ENCODE measurements at regions not wholly inside any gene's neighbourhood (a gene's known extent, or its start where the extent isn't known, plus 50 kb on each side); places are given as distances from the start of the nearest gene placed in this dataset.

GRCh38 chr2:187177253-187177652, 270.8 kb downstream of the CALCRL start:
- Histone ChIP-seq H3K27me3 (ENCODE audit: control insufficient read depth, insufficient read depth, low read length) (no peaks in the 10 kb centered on the region), H3K36me3 (ENCODE audit: control insufficient read depth, insufficient read depth, low read length) (no peaks in the 10 kb centered on the region), H3K4me3 (ENCODE audit: low read depth, low read length) (no peak overlapping the region)
- no peak for DNase-seq (ENCODE audit: low read depth)
- TF ChIP-seq, protein P1, sequence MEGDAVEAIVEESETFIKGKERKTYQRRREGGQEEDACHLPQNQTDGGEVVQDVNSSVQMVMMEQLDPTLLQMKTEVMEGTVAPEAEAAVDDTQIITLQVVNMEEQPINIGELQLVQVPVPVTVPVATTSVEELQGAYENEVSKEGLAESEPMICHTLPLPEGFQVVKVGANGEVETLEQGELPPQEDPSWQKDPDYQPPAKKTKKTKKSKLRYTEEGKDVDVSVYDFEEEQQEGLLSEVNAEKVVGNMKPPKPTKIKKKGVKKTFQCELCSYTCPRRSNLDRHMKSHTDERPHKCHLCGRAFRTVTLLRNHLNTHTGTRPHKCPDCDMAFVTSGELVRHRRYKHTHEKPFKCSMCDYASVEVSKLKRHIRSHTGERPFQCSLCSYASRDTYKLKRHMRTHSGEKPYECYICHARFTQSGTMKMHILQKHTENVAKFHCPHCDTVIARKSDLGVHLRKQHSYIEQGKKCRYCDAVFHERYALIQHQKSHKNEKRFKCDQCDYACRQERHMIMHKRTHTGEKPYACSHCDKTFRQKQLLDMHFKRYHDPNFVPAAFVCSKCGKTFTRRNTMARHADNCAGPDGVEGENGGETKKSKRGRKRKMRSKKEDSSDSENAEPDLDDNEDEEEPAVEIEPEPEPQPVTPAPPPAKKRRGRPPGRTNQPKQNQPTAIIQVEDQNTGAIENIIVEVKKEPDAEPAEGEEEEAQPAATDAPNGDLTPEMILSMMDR (IDR thresholded peaks at IDR 0.05; ENCODE audit: insufficient read depth, low read length, poor library complexity, severe bottlenecking): no peak

DNA sequence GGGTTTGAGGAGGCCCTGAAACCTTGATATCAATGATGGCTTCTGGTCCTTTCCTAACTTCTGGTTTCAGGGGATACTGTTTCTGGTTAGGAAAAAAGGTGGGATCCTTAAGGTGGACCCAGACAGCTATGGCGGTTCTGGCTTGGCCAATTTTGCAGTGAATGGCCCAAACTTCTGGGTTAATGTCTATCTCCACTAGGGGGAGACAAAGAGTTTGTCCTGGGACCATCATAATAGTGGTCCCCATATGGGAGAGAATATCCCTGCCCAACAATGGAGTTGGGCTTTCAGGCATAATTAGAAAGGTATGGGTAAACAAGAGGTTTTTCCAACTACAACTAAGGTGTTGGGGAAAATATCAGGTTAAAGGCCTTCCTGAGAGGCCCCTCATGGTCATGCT, 273.5 kb downstream of the CALCRL start:
- TF ChIP-seq, protein P1 (IDR thresholded peaks at IDR 0.05; ENCODE audit: insufficient read depth, low read length, poor library complexity, severe bottlenecking): peak; percentile 21

GRCh38 chr2:187171318-187171717, 276.7 kb downstream of the CALCRL start:
- DNase-seq (ENCODE audit: low read depth): no peak
- H3K27me3 ChIP-seq (ENCODE audit: control insufficient read depth, insufficient read depth, low read length): no peaks in the 10 kb centered on the region
- H3K36me3 ChIP-seq (ENCODE audit: control insufficient read depth, insufficient read depth, low read length): no peaks in the 10 kb centered on the region
- TF ChIP-seq, protein P1 (IDR thresholded peaks at IDR 0.05; ENCODE audit: insufficient read depth, low read length, poor library complexity, severe bottlenecking): no peak
- no peak overlapping the region for H3K4me3 ChIP-seq (ENCODE audit: low read depth, low read length)

More for the DNA sequence above, 273.5 kb downstream of the CALCRL start:
- no peak for DNase-seq (ENCODE audit: low read depth)
- H3K36me3 ChIP-seq (ENCODE audit: control insufficient read depth, insufficient read depth, low read length): no peaks in the 10 kb centered on the region
- H3K27me3 ChIP-seq (ENCODE audit: control insufficient read depth, insufficient read depth, low read length): no peaks in the 10 kb centered on the region
- H3K4me3 ChIP-seq (ENCODE audit: low read depth, low read length): no peak overlapping the region

GRCh38 chr2:187169864-187170263, 278.2 kb downstream of the CALCRL start:
- Histone ChIP-seq H3K27me3 (ENCODE audit: control insufficient read depth, insufficient read depth, low read length) (no peaks in the 10 kb centered on the region), H3K36me3 (ENCODE audit: control insufficient read depth, insufficient read depth, low read length) (no peaks in the 10 kb centered on the region), H3K4me3 (ENCODE audit: low read depth, low read length) (no peak overlapping the region)
- TF ChIP-seq, protein P1 (IDR thresholded peaks at IDR 0.05; ENCODE audit: insufficient read depth, low read length, poor library complexity, severe bottlenecking): no peak
- no peak for DNase-seq (ENCODE audit: low read depth)

DNA sequence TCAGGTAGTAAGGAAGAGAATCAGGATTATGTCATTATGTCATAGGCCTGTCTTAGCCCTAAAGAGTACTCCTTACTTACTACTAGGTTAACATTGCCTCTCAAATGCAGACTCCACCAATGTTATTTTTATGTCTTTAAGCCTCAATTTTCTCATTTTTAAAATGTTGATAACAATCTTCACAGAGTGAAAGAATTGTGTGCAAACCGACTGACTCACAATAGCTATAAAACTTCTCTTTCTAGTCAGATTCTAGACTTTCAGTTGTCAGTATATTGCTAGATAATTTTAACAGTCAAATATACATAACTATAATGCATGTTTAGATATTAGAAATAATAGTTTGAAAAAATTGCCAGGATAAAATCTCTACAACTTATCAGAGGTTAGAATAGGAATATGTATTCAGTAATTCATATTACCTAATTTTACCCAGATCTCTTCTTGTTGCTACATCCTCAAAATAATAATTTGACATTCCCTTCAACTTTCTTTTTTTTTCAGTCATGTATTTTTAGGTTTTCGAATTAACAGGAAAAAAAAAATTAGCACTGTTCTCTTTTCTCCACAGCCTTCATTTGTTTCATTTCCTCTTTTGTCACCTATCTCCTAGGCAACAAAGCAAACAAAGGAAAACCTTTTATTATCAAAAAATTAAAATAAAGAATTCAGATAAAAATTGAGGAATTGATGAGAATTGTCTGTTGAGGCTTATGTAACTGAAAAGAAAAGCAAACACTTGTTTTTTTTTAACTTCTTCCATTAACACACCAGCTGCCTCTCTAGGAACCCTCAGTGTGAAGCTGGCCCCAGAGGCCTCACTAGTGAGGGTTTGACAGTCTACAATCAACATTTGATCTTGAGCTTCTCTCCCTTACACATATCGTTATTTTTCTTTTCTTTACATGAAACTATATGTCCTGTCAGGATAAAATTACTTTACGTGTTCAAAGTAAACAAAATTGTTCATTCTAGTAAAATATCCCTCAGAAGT, 279.0 kb downstream of the CALCRL start:
- DNase-seq (ENCODE audit: low read depth): no peak
- Histone ChIP-seq H3K36me3 (ENCODE audit: control insufficient read depth, insufficient read depth, low read length) (no peaks in the 10 kb centered on the region), H3K4me3 (ENCODE audit: low read depth, low read length) (no peak overlapping the region), H3K27me3 (ENCODE audit: control insufficient read depth, insufficient read depth, low read length) (no peaks in the 10 kb centered on the region)
- TF ChIP-seq, protein P1 (IDR thresholded peaks at IDR 0.05; ENCODE audit: insufficient read depth, low read length, poor library complexity, severe bottlenecking): no peak
